Spleen (tissue), 7 donors: ENCODE measurements at regions not wholly inside any gene's neighbourhood (a gene's known extent, or its start where the extent isn't known, plus 50 kb on each side); places are given as distances from the start of the nearest gene placed in this dataset.

ENCODE experiments used
- POLR2A ChIP-seq, 3 donors: fragments of 450-650 bp; IDR thresholded peaks; one replicate each; pipeline ENCODE4 v1.5.1; 2017; ENCODE audit warnings: antibody characterized with exemption in 3 of 3, mild to moderate bottlenecking in 1 of 3
- POLR2AphosphoS5 ChIP-seq, 3 donors: sonication (generic); formaldehyde crosslinking; IDR thresholded peaks; one replicate each; pipeline ENCODE4 v1.5.1; 2017; ENCODE audit warnings: antibody characterized with exemption in 3 of 3
- TF ChIP-seq, protein P1 (sequence below), 11 experiments: fragments of 200-600 bp in 7 of 11; fragments of 450-650 bp in 4 of 11; sonication (generic) in 4 of 11; IDR thresholded peaks in 8 of 11; conservative IDR thresholded peaks in 3 of 11; 1 replicate in 7 of 11; 2 replicates in 4 of 11; pipeline versions ENCODE4 v1.4.0 to v1.8.0; 2016 to 2021; ENCODE audit warnings: antibody characterized with exemption in 11 of 11, inconsistent platforms in 4 of 11, mild to moderate bottlenecking in 1 of 11
- donor health status: DM: no; HTN: no; CAD: no; lungs with moderate emphysema.
- donor health status: DM: no; HTN: no; CAD: no.
- donor health status: DM: no; HTN: no; CAD: no.

- TF ChIP-seq POLR2A (IDR thresholded peaks at IDR 0.05) = no peak
- TF ChIP-seq, protein P1, sequence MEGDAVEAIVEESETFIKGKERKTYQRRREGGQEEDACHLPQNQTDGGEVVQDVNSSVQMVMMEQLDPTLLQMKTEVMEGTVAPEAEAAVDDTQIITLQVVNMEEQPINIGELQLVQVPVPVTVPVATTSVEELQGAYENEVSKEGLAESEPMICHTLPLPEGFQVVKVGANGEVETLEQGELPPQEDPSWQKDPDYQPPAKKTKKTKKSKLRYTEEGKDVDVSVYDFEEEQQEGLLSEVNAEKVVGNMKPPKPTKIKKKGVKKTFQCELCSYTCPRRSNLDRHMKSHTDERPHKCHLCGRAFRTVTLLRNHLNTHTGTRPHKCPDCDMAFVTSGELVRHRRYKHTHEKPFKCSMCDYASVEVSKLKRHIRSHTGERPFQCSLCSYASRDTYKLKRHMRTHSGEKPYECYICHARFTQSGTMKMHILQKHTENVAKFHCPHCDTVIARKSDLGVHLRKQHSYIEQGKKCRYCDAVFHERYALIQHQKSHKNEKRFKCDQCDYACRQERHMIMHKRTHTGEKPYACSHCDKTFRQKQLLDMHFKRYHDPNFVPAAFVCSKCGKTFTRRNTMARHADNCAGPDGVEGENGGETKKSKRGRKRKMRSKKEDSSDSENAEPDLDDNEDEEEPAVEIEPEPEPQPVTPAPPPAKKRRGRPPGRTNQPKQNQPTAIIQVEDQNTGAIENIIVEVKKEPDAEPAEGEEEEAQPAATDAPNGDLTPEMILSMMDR (IDR thresholded peaks at IDR 0.05 in 8 of 11, conservative IDR thresholded peaks at IDR 0.05 in 3 of 11) = no peak
- TF ChIP-seq POLR2AphosphoS5 (IDR thresholded peaks at IDR 0.05) = no peak
Measured at GRCh38 chr4:34469516-34469915, 1774.8 kb downstream of the ARAP2 start.
